Ishikawa (cell line): ENCODE measurements at regions not wholly inside any gene's neighbourhood (a gene's known extent, or its start where the extent isn't known, plus 50 kb on each side); places are given as distances from the start of the nearest gene placed in this dataset.

Experiments
- CEBPB ChIP-seq: IDR thresholded peaks from 2 replicates; pipeline ENCODE4 v1.6.1; 2012
- CREB1 ChIP-seq: IDR thresholded peaks from 2 replicates; pipeline ENCODE4 v1.6.1; 2012; ENCODE audit warnings: low read depth
- EGR1 ChIP-seq: IDR thresholded peaks from 2 replicates; pipeline ENCODE4 v1.6.1; 2012
- EP300 ChIP-seq: IDR thresholded peaks from 2 replicates; pipeline ENCODE4 v1.6.1; 2012; ENCODE audit warnings: borderline replicate concordance
- FOXM1 ChIP-seq: IDR thresholded peaks from 2 replicates; pipeline ENCODE4 v1.6.1; 2012; ENCODE audit warnings: low read depth, borderline replicate concordance
- MAX ChIP-seq: IDR thresholded peaks from 2 replicates; pipeline ENCODE4 v1.6.1; 2012
- NFIC ChIP-seq: IDR thresholded peaks from 2 replicates; pipeline ENCODE4 v1.6.1; 2012
- RAD21 ChIP-seq: IDR thresholded peaks from 2 replicates; pipeline ENCODE4 v1.6.1; 2012; ENCODE audit warnings: low read depth
- REST ChIP-seq: IDR thresholded peaks from 2 replicates; pipeline ENCODE4 v1.6.1; 2012; ENCODE audit warnings: low read depth, mild to moderate bottlenecking
- TAF1 ChIP-seq: IDR thresholded peaks from 2 replicates; pipeline ENCODE4 v1.6.1; 2012; ENCODE audit warnings: low read depth, mild to moderate bottlenecking
- TCF12 ChIP-seq: IDR thresholded peaks from 2 replicates; pipeline ENCODE4 v1.6.1; 2012; ENCODE audit warnings: low read depth
- TEAD4 ChIP-seq: IDR thresholded peaks from 2 replicates; pipeline ENCODE4 v1.6.1; 2012
- USF1 ChIP-seq: IDR thresholded peaks from 2 replicates; pipeline ENCODE4 v1.6.1; 2012
- YY1 ChIP-seq: IDR thresholded peaks from 2 replicates; pipeline ENCODE4 v1.6.1; 2012; ENCODE audit warnings: low read depth
- ZBTB7A ChIP-seq: IDR thresholded peaks from 2 replicates; pipeline ENCODE4 v1.6.1; 2012; ENCODE audit warnings: low read depth

DNA sequence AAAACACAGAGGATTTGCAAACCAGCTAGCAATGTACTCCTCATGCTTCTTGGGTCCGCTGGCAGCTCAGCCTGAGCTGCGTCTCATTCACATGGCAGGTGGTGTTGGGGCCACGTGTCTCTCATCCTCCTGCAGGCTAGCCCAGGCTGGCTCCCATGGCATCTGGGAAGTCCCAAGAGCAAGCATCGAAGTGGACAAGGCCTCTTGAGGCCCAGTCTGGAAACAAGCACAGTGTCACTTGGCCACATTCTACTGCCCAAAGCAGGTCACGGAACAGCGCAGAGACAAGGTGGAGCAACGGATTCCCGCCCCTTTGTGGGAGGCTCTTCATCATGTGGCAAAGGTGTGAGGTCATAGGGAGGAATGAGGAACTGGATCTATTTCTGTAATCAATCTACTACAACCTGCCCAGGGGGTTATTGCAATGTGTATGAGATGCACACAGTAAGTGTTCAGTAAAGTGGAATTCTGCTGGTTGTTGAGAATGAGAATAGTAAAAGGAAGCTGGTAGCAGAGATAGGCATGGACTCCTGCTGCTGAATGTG, 128.3 kb downstream of the TPRA1 start:
- no peak for TF ChIP-seq USF1
- no peak for TF ChIP-seq ZBTB7A
- TF ChIP-seq FOXM1: no peak
- TF ChIP-seq NFIC: no peak
- no peak for TF ChIP-seq MAX
- no peak for TF ChIP-seq YY1
- no peak for TF ChIP-seq CREB1
- no peak for TF ChIP-seq CEBPB

- TF ChIP-seq TEAD4 (no peak), EP300 (no peak), TCF12 (no peak), CEBPB (no peak), REST (no peak), TAF1 (no peak), CREB1 (no peak), RAD21 (no peak), FOXM1 (no peak)
Measured at GRCh38 chr3:127461286-127461910, 129.1 kb downstream of the TPRA1 start.

- no peak for TF ChIP-seq TCF12
- no peak for TF ChIP-seq TEAD4
- TF ChIP-seq TAF1: no peak
Measured at GRCh38 chr3:127459891-127460290, 130.6 kb downstream of the TPRA1 start.

- TF ChIP-seq NFIC: peak; percentile 92
- no peak for TF ChIP-seq EGR1
- peak; percentile 73; the same call in 1 of the 2 replicates for TF ChIP-seq ZBTB7A
- peak; percentile 95 for TF ChIP-seq REST
- no peak for TF ChIP-seq TEAD4
Measured at GRCh38 chr3:127458696-127459604, 131.6 kb downstream of the TPRA1 start.

GRCh38 chr3:127457546-127458145, 132.9 kb downstream of the TPRA1 start:
- no peak for TF ChIP-seq TAF1
- no peak for TF ChIP-seq ZBTB7A

DNA sequence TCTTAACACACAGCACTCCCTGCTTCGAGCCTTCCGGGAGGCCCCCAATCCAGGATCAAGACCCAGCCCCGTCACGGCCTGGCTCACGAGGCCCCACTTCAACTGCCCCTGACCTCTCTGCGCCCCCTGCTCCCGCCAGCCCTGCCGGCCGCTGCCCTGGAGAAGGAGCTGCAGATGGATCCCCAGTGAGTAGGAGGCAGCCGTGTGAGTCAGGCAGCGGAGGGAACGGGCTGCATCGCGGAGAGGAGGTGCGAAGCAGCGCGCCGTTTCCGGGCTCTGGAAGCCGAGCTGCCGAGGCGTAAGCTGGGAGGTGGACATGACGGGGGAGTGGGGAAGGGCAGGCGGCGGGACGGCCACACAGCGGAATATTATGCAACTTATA, 133.4 kb downstream of the TPRA1 start:
- TF ChIP-seq MAX (peak; percentile 74), USF1 (no peak), YY1 (no peak), EP300 (no peak), REST (no peak), TCF12 (no peak)
